SK-N-SH treated with all-trans-retinoic acid at 6 μM for 48 hours (cell line): ENCODE measurements at regions not wholly inside any gene's neighbourhood (a gene's known extent, or its start where the extent isn't known, plus 50 kb on each side); places are given as distances from the start of the nearest gene placed in this dataset.

ENCODE experiments used
- ATAC-seq: fragments of 200-7000 bp; cut with Tn5 transposase; 3 replicates; pipeline ENCODE4 v1.9.1; 2020; ENCODE audit warnings: mild to moderate bottlenecking, moderate library complexity
- ARNTL ChIP-seq: fragments of 450-650 bp; formaldehyde crosslinking; IDR thresholded peaks from 2 replicates; pipeline ENCODE4 v1.5.0; 2020; ENCODE audit warnings: low read depth, mild to moderate bottlenecking, moderate library complexity, borderline replicate concordance
- BACH2 ChIP-seq: fragments of 250-450 bp; sonication (Bioruptor Pico); IDR thresholded peaks from 2 replicates; pipeline ENCODE4 v1.9.0; 2021; ENCODE audit warnings: mild to moderate bottlenecking, borderline replicate concordance
- CREB5 ChIP-seq: fragments of 250-450 bp; sonication (Bioruptor Pico); IDR thresholded peaks from 2 replicates; pipeline ENCODE4 v1.5.1; 2020; ENCODE audit warnings: low read depth, mild to moderate bottlenecking, moderate library complexity
- CSDC2 ChIP-seq: fragments of 250-450 bp; sonication (Bioruptor Pico); IDR thresholded peaks from 2 replicates; pipeline ENCODE4 v1.5.0; 2020; ENCODE audit warnings: mild to moderate bottlenecking, moderate library complexity
- ESRRG ChIP-seq: fragments of 250-450 bp; sonication (Bioruptor Pico); IDR thresholded peaks from 2 replicates; pipeline ENCODE4 v1.6.1; 2021; ENCODE audit warnings: mild to moderate bottlenecking
- GLIS3 ChIP-seq: fragments of 250-450 bp; sonication (Bioruptor Pico); IDR thresholded peaks from 2 replicates; pipeline ENCODE4 v1.5.0; 2020; ENCODE audit warnings: mild to moderate bottlenecking, moderate library complexity
- ISL1 ChIP-seq: fragments of 250-450 bp; sonication (Bioruptor Pico); IDR thresholded peaks from 2 replicates; pipeline ENCODE4 v2.1.2; 2022; ENCODE audit warnings: mild to moderate bottlenecking, moderate library complexity
- OSR1 ChIP-seq: fragments of 250-450 bp; sonication (Bioruptor Pico); IDR thresholded peaks from 2 replicates; pipeline ENCODE4 v1.8.0; 2022; ENCODE audit warnings: moderate library complexity, mild to moderate bottlenecking, inconsistent platforms
- PPARA ChIP-seq: fragments of 250-450 bp; sonication (Bioruptor Pico); IDR thresholded peaks from 2 replicates; pipeline ENCODE4 v1.5.0; 2020; ENCODE audit warnings: mild to moderate bottlenecking, borderline replicate concordance
- RARB ChIP-seq: fragments of 250-450 bp; sonication (Bioruptor Pico); IDR thresholded peaks from 2 replicates; pipeline ENCODE4 v1.8.0; 2021; ENCODE audit warnings: mild to moderate bottlenecking, moderate library complexity
- SNAI2 ChIP-seq: fragments of 250-450 bp; sonication (Bioruptor Pico); IDR thresholded peaks from 2 replicates; pipeline ENCODE4 v1.5.0; 2020; ENCODE audit warnings: mild to moderate bottlenecking, moderate library complexity
- TCF4 ChIP-seq: fragments of 250-450 bp; sonication (Bioruptor Pico); IDR thresholded peaks from 2 replicates; pipeline ENCODE4 v1.8.0; 2021; ENCODE audit warnings: mild to moderate bottlenecking, moderate library complexity, borderline replicate concordance
- TSHZ2 ChIP-seq: fragments of 250-450 bp; sonication (Bioruptor Pico); IDR thresholded peaks from 2 replicates; pipeline ENCODE4 v1.5.0; 2020; ENCODE audit warnings: mild to moderate bottlenecking, moderate library complexity
- ZC3H10 ChIP-seq: fragments of 250-450 bp; sonication (Bioruptor Pico); IDR thresholded peaks from 2 replicates; pipeline ENCODE4 v1.5.1; 2021; ENCODE audit warnings: mild to moderate bottlenecking, moderate library complexity
- ZFP3 ChIP-seq: fragments of 250-450 bp; sonication (Bioruptor Pico); IDR thresholded peaks from 2 replicates; pipeline ENCODE4 v1.5.0; 2020; ENCODE audit warnings: mild to moderate bottlenecking, moderate library complexity
- ZFP30 ChIP-seq: fragments of 450-650 bp; formaldehyde crosslinking; IDR thresholded peaks from 2 replicates; pipeline ENCODE4 v1.5.0; 2022; ENCODE audit warnings: mild to moderate bottlenecking, moderate library complexity
- ZNF565 ChIP-seq: fragments of 450-650 bp; formaldehyde crosslinking; conservative IDR thresholded peaks from 2 replicates; pipeline ENCODE4 v1.5.0; 2020; ENCODE audit warnings: low read depth, mild to moderate bottlenecking, moderate library complexity
- ZNF70 ChIP-seq: fragments of 450-650 bp; formaldehyde crosslinking; IDR thresholded peaks from 2 replicates; pipeline ENCODE4 v1.5.0; 2020; ENCODE audit warnings: mild to moderate bottlenecking, moderate library complexity
- ZNF8 ChIP-seq: fragments of 450-650 bp; formaldehyde crosslinking; IDR thresholded peaks from 2 replicates; pipeline ENCODE4 v1.5.0; 2020; ENCODE audit warnings: mild to moderate bottlenecking, moderate library complexity
- TF ChIP-seq, protein P1 (sequence below): fragments of 250-450 bp; sonication (Bioruptor Pico); IDR thresholded peaks from 2 replicates; pipeline ENCODE4 v1.8.0; 2020; ENCODE audit warnings: mild to moderate bottlenecking, moderate library complexity, borderline replicate concordance
- TF ChIP-seq, protein P2 (sequence below): fragments of 250-450 bp; sonication (Bioruptor Pico); IDR thresholded peaks from 2 replicates; pipeline ENCODE4 v1.8.0; 2021; ENCODE audit warnings: low read depth, mild to moderate bottlenecking, moderate library complexity, borderline replicate concordance
- TF ChIP-seq, protein P3 (sequence below): fragments of 250-450 bp; sonication (Bioruptor Pico); IDR thresholded peaks from 2 replicates; pipeline ENCODE4 v1.5.1; 2021; ENCODE audit warnings: mild to moderate bottlenecking, moderate library complexity

- TF ChIP-seq ISL1 = no peak
- no peak for TF ChIP-seq CREB5
- no peak for TF ChIP-seq PPARA
- no peak for TF ChIP-seq TCF4 (CRISPR knock-in tag)
- no peak for TF ChIP-seq ZFP30
- no peak for TF ChIP-seq RARB
- no peak for TF ChIP-seq SNAI2 (CRISPR knock-in tag)
- TF ChIP-seq, protein P1, sequence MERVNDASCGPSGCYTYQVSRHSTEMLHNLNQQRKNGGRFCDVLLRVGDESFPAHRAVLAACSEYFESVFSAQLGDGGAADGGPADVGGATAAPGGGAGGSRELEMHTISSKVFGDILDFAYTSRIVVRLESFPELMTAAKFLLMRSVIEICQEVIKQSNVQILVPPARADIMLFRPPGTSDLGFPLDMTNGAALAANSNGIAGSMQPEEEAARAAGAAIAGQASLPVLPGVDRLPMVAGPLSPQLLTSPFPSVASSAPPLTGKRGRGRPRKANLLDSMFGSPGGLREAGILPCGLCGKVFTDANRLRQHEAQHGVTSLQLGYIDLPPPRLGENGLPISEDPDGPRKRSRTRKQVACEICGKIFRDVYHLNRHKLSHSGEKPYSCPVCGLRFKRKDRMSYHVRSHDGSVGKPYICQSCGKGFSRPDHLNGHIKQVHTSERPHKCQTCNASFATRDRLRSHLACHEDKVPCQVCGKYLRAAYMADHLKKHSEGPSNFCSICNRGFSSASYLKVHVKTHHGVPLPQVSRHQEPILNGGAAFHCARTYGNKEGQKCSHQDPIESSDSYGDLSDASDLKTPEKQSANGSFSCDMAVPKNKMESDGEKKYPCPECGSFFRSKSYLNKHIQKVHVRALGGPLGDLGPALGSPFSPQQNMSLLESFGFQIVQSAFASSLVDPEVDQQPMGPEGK (CRISPR knock-in tag) = no peak
- no peak; the same call in 2 of the 3 replicates for ATAC-seq
Measured at GRCh38 chrX:69299951-69300714, 134.9 kb upstream of the PJA1 start.

GRCh38 chrX:69299285-69299684 lies 134.0 kb upstream of the PJA1 start:
- no peak for TF ChIP-seq BACH2
- no peak for TF ChIP-seq GLIS3
- no peak for TF ChIP-seq CSDC2 (CRISPR knock-in tag)
- no peak for TF ChIP-seq TCF4 (CRISPR knock-in tag)
- TF ChIP-seq PPARA = no peak
- no peak for TF ChIP-seq ZFP3 (CRISPR knock-in tag)
- no peak for TF ChIP-seq ZC3H10 (CRISPR knock-in tag)
- TF ChIP-seq ZNF70 (CRISPR knock-in tag) = no peak
- TF ChIP-seq, protein P2, sequence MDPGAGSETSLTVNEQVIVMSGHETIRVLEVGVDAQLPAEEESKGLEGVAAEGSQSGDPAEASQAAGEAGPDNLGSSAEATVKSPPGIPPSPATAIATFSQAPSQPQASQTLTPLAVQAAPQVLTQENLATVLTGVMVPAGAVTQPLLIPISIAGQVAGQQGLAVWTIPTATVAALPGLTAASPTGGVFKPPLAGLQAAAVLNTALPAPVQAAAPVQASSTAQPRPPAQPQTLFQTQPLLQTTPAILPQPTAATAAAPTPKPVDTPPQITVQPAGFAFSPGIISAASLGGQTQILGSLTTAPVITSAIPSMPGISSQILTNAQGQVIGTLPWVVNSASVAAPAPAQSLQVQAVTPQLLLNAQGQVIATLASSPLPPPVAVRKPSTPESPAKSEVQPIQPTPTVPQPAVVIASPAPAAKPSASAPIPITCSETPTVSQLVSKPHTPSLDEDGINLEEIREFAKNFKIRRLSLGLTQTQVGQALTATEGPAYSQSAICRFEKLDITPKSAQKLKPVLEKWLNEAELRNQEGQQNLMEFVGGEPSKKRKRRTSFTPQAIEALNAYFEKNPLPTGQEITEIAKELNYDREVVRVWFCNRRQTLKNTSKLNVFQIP (CRISPR knock-in tag) = no peak
- no peak for TF ChIP-seq RARB
- no peak for TF ChIP-seq ISL1
- TF ChIP-seq OSR1 = no peak
- TF ChIP-seq ZNF565 = no peak
- no peak for TF ChIP-seq TSHZ2 (CRISPR knock-in tag)
- no peak for ATAC-seq

DNA sequence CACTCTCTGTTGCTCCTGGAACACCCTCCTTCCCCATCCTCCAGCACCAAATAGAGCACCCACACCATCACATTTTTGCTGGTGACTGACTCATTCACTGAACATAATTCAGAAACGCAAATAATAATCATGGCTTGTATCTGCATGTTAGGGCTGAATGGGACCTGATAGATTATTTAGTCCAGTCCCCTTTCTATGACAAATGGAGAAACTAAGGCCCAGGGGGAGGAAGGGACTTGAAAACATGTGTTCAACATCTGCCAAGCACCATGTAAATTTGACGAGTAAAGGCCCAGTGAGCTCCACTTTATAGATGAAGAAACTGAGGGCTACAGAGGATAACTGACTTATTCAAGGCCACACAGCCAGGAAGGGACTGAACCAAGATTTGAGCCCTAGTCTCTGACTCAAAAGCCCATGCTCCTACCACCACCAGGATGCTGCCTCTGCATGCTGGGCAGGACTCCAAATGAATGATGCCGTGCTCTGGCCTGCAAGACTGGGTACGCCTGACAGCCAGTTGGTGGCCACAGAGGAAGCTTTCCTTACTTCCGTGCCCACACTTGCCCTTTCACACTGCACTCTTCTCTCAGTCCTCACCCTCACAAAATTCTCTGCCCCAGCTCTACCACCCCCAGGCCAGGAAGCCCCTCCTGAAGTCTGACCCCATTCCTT lies 133.3 kb upstream of the PJA1 start:
- ATAC-seq = peak; percentile 53; the same call in 2 of the 3 replicates
- TF ChIP-seq OSR1 = no peak
- TF ChIP-seq, all 23 proteins: peak for 0

GRCh38 chrX:69297506-69297905 lies 132.3 kb upstream of the PJA1 start:
- TF ChIP-seq PPARA (no peak), RARB (no peak), OSR1 (no peak), SNAI2 (CRISPR knock-in tag) (no peak), ZNF8 (CRISPR knock-in tag) (no peak), ESRRG (CRISPR knock-in tag) (no peak), ARNTL (CRISPR knock-in tag) (no peak), TCF4 (CRISPR knock-in tag) (no peak), TSHZ2 (CRISPR knock-in tag) (no peak), BACH2 (no peak)
- TF ChIP-seq, protein P3, sequence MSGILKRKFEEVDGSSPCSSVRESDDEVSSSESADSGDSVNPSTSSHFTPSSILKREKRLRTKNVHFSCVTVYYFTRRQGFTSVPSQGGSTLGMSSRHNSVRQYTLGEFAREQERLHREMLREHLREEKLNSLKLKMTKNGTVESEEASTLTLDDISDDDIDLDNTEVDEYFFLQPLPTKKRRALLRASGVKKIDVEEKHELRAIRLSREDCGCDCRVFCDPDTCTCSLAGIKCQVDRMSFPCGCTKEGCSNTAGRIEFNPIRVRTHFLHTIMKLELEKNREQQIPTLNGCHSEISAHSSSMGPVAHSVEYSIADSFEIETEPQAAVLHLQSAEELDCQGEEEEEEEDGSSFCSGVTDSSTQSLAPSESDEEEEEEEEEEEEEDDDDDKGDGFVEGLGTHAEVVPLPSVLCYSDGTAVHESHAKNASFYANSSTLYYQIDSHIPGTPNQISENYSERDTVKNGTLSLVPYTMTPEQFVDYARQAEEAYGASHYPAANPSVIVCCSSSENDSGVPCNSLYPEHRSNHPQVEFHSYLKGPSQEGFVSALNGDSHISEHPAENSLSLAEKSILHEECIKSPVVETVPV (CRISPR knock-in tag) = no peak
- ATAC-seq = no peak
